SU-DHL-6 (cell line): ENCODE measurements at regions not wholly inside any gene's neighbourhood (a gene's known extent, or its start where the extent isn't known, plus 50 kb on each side); places are given as distances from the start of the nearest gene placed in this dataset.

Source experiments
- EZH2phosphoT487 ChIP-seq: fragments of 200-600 bp; sonication (generic), shearing (Covaris generic); conservative IDR thresholded peaks from 2 replicates; pipeline ENCODE4 v1.6.1; 2018; ENCODE audit warnings: mild to moderate bottlenecking, antibody characterized with exemption, low read length, moderate library complexity, mixed read lengths
- TF ChIP-seq, protein P1 (sequence below): fragments of 200-600 bp; sonication (generic); IDR thresholded peaks from one replicate; pipeline ENCODE4 v1.5.1; 2017; ENCODE audit warnings: antibody characterized with exemption, mild to moderate bottlenecking, low read length, moderate library complexity; ENCODE audit not compliant: insufficient read depth, poor library complexity, severe bottlenecking

DNA sequence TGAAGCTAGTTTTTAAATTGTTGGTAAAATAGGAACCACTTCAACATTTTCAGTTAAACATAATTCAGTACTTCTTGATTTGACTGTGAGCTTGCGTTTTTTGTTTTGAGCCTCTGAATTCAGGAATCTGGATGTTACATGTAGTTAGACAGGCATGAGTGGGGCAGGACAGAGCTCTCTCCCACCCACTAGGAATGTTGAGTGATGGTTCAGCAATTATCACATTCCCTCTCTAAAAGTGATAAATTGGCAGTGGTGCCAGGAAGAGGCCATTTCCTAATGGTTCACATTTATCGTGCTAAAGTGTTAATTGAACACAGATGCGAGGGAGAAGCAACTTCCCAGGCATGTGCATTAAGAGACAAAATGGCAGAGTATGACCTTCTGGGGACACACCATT is 465.5 kb upstream of the HTR1E start:
- TF ChIP-seq, protein P1, sequence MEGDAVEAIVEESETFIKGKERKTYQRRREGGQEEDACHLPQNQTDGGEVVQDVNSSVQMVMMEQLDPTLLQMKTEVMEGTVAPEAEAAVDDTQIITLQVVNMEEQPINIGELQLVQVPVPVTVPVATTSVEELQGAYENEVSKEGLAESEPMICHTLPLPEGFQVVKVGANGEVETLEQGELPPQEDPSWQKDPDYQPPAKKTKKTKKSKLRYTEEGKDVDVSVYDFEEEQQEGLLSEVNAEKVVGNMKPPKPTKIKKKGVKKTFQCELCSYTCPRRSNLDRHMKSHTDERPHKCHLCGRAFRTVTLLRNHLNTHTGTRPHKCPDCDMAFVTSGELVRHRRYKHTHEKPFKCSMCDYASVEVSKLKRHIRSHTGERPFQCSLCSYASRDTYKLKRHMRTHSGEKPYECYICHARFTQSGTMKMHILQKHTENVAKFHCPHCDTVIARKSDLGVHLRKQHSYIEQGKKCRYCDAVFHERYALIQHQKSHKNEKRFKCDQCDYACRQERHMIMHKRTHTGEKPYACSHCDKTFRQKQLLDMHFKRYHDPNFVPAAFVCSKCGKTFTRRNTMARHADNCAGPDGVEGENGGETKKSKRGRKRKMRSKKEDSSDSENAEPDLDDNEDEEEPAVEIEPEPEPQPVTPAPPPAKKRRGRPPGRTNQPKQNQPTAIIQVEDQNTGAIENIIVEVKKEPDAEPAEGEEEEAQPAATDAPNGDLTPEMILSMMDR, result no peak
- no peak for TF ChIP-seq EZH2phosphoT487
